HG03095 (cell line): ENCODE measurements at regions not wholly inside any gene's neighbourhood (a gene's known extent, or its start where the extent isn't known, plus 50 kb on each side); places are given as distances from the start of the nearest gene placed in this dataset.

Experiments used
- ATAC-seq: cut with Tn5 transposase; IDR thresholded peaks from one replicate; pipeline ENCODE4 v1.9.1; 2021; ENCODE audit warnings: moderate library complexity; ENCODE audit not compliant: unreplicated experiment

GRCh38 chr2:15874321-15874720, 66.0 kb upstream of the MYCN start:
- no peak for ATAC-seq

DNA sequence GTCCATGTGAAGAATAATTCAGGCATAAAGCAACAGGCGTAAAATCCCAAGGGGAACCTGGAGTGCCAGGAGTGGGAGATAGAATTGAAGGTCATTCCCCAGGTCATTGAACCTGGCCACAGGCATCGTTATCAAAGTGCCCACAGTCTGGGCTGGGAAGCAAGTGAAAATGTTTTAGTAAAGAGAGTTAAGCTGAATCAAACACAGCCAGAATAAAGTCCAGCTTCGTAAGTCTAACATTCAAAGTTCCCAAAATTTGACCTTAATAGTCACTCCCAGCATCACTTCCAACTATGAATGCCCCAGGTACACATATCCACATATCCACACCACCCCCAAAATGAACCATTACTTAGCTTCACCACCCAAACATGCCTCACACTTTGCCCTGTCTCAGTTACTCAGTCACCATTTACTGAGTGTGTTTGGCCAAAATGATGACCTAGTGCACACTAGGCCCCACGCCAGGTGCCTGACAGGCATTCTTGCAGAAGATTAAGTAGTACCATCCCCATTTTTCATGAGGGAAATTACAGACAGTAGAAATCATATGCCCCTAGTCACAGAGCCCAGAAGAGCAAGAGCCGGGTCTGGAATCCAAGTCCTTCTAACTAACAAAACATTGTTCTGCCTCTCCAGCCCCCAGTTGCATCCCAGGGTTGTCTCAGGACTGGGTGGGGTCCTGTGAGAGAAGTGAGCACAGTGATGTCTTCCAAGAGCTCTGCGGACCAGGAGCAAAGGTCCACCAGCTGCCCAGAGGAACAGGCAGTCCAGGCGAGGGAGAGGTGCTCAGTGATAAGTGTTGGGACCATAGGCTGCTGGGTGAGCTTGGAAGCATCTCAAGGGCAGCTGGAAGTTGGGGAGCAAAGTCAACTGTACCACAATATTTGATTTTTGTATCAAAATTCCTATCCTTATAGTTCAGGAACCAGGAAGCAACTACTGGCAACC, 65.2 kb upstream of the MYCN start:
- ATAC-seq = no peak

DNA sequence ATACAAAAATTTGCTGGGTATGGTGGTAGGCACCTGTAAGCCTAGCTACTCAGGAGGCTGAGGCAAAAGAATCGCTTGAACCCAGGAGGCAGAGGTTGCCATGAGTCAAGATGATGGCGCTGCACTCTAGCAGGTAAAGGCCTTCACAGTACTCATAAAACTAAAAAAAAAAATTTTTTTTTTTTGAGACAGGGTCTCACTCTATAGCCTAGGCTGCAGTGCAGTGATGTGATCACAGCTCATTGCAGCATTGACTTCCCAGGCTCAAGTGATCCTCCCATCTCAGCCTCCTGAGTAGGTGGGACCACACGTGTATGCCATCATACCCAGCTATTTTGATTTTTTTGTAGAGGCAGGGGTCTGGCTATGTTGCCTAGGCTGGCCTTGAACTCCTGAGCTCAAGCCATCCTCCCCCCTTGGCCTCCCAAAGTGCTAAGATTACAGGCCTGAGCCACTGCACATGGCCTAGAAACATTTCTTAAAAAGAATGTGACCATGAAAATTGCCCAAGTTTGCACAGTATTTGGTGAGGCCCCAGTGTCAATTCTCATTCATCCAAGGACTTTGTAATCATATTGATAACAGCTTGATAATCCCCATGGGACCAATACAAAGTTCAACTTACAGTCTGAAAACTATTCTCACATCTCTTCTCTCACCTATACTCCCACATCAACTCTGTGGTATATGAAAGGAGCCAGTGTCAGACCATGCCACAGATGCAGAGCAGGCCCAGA, 64.2 kb upstream of the MYCN start:
- no peak for ATAC-seq

DNA sequence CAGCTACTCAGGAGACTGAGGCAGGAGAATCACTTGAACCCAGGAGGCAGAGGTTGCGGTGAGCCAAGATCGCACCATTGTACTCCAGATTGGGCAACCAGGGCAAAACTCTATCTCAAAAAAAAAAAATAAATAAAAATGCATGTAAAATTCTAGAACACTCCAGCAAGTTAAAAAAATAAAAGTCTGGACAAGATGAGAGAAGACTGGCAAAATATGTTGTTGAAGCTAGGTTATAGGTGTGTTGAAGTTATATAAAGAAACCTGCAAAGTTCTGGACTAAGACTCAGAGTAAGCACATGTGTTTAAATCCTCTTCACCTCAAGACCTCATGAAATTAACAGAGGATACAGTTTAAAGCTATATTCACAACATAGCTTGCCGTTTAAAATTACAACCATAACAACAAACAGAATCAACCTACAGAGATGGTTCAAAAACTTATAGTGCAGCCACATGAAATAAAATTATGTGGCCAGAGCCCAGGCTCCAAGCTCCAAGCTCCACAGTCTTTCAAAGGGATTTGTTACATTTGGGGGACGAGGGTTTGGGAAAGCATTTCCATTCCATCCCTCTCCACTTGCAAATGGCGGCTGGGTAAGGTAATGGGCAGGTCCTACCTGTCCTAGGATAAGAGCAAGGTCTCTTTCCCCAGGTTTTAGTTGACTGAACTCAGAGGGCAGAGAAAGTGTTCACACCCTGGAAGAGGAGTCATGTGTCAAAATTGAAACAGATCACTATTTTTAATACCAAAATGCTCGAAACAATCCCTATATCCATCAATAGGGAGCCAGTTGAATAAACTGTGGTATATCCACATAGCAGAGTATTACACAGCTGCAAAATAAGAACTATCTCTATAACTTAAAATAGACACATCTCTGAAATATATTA, 59.9 kb upstream of the MYCN start:
- no peak for ATAC-seq

DNA sequence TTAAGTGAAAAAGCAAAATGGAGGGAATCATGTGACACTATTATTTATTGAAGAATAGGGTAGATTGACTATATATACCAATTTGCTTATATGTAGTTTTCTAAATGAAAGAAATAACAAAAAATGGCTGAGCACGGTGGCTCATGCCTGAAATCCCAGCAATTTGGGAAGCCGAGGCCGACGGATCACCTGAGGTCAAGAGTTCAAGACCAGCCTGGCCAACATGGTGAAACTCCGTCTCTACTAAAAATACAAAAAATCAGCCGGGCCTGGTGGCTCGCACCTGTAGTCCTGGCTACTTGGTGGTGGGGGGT, 59.3 kb upstream of the MYCN start:
- ATAC-seq = no peak

DNA sequence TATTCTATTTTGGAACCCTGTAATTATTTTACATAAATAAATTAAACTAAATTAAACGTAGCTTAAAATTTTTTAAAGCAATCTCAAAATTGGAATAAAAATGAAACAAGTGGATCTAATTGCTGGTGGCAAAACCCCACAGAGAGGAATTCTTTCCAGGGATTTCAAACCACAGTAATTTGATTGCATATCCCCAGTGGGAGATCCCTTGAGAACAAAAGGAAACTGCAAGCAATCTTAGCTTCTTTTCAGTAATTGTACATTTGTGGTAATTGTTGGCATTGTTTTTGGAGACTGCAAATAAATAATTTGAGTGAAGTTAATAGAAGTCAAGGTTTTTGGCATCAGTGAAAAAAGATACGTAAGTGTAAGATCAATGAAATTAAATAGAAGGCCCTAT, 58.7 kb upstream of the MYCN start:
- ATAC-seq = no peak

DNA sequence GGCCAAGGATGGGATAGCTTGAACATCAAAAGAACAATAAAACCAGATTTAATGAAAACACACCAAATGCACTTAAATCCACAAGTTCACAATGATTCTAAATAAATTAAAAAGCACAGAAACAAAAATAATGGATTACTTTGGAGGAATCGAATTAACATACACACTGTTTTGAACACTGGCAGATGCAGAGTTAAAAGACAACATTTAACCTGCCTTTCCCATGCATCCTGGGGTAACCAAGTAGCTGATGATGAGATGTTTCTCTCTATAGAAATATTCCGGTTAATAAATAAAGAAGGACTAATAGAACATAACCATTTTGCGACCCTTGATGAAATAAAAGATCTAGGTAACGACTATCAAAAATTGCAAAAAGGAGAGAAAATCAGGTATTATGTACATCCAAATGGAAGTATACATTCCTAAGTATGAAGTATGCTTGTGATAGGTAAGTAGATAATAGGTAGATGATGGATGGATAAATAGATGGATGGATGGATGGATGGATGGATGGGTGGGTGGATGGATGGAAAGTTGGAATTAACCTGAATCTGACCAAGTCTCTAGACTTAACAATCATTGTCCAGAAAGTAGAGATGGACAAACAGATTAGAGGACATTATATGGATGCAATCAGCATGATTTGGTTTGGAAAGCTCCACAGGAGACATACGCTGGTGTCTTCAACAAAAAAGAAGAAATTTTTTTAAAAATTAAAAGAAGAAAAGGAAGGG, 57.4 kb upstream of the MYCN start:
- ATAC-seq = no peak

GRCh38 chr2:15883684-15884083, 56.7 kb upstream of the MYCN start:
- no peak for ATAC-seq

GRCh38 chr2:15884790-15885189, 55.6 kb upstream of the MYCN start:
- no peak for ATAC-seq

DNA sequence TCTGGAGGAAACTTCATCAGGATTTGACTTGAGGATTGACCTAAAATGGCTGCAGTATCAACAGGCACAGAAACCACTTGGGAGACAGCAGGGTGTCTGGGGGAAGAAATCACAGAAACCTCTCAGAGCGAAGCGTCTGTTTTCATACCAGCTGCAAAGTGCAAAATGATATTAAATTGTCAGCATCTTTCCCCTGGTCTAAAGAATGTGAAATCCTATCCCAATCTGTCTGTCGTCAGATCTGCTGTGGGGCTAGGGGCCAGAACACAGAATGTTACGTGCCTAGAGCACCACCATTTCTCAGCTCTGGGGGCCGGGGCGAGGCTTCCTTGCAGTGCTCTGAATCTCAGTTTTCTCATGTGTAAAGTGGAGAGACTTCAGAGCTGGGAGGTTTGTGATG, 54.1 kb upstream of the MYCN start:
- no peak for ATAC-seq

- no peak for ATAC-seq
Observed at GRCh38 chr2:15889442-15890123, 50.8 kb upstream of the MYCN start.

GRCh38 chr2:15890124-15890754, 50.1 kb upstream of the MYCN start:
- no peak for ATAC-seq
